Amniotic stem cell (primary cell): ENCODE measurements at regions not wholly inside any gene's neighbourhood (a gene's known extent, or its start where the extent isn't known, plus 50 kb on each side); places are given as distances from the start of the nearest gene placed in this dataset.

Experiments
- DNase-seq: peaks from one replicate; lab custom pipeline; 2025; lab: John Stamatoyannopoulos, UW

GRCh38 chr18:68466672-68467071 is 248.2 kb downstream of the TMX3 start:
- no peak for DNase-seq

- DNase-seq, result no peak
Measured at GRCh38 chr18:68462766-68463165, 252.1 kb downstream of the TMX3 start.

- DNase-seq, result no peak
Measured at GRCh38 chr18:68462148-68462547, 252.8 kb downstream of the TMX3 start.

- DNase-seq, result no peak
Measured at GRCh38 chr18:68461481-68462018, 253.4 kb downstream of the TMX3 start.

- DNase-seq, result no peak
Measured at GRCh38 chr18:68459968-68460367, 254.9 kb downstream of the TMX3 start.

- no peak for DNase-seq
Measured at GRCh38 chr18:68456985-68457384, 257.9 kb downstream of the TMX3 start.

- no peak for DNase-seq
Measured at GRCh38 chr18:68455229-68455603, 259.7 kb downstream of the TMX3 start.

- DNase-seq, result peak; percentile 17
Measured at GRCh38 chr18:68454511-68455228, 260.2 kb downstream of the TMX3 start.

- no peak for DNase-seq
Measured at GRCh38 chr18:68449292-68449691, 265.6 kb downstream of the TMX3 start.

GRCh38 chr18:68448736-68449135 is 266.2 kb downstream of the TMX3 start:
- no peak for DNase-seq

GRCh38 chr18:68447286-68447685 is 267.6 kb downstream of the TMX3 start:
- DNase-seq, result no peak

GRCh38 chr18:68445668-68446426 is 269.1 kb downstream of the TMX3 start:
- DNase-seq, result no peak

GRCh38 chr18:68445136-68445535 is 269.8 kb downstream of the TMX3 start:
- DNase-seq, result no peak

- no peak for DNase-seq
Measured at GRCh38 chr18:68441241-68441640, 273.7 kb downstream of the TMX3 start.

GRCh38 chr18:68440433-68440832 is 274.5 kb downstream of the TMX3 start:
- DNase-seq, result no peak

GRCh38 chr18:68439642-68440041 is 275.3 kb downstream of the TMX3 start:
- DNase-seq, result no peak

- DNase-seq, result no peak
Measured at GRCh38 chr18:68438983-68439382, 275.9 kb downstream of the TMX3 start.

- no peak for DNase-seq
Measured at GRCh38 chr18:68438536-68438935, 276.4 kb downstream of the TMX3 start.

- DNase-seq, result no peak
Measured at GRCh38 chr18:68436485-68436884, 278.4 kb downstream of the TMX3 start.

- DNase-seq, result no peak
Measured at GRCh38 chr18:68435581-68435980, 279.3 kb downstream of the TMX3 start.

- no peak for DNase-seq
Measured at GRCh38 chr18:68431922-68432198, 283.0 kb downstream of the TMX3 start.

- no peak for DNase-seq
Measured at GRCh38 chr18:68431111-68431921, 283.6 kb downstream of the TMX3 start.

GRCh38 chr18:68429841-68430240 is 285.1 kb downstream of the TMX3 start:
- DNase-seq, result no peak
